Naive B cell (primary cell): ENCODE measurements at regions not wholly inside any gene's neighbourhood (a gene's known extent, or its start where the extent isn't known, plus 50 kb on each side); places are given as distances from the start of the nearest gene placed in this dataset.
"Not testable (repeated sequence)": the region's sequence is repeated elsewhere in the genome, so short reads cannot be mapped to it uniquely, and the experiment has no call there.

Source experiments
- ATAC-seq, 2 donors: fragments of 150-1000 bp; cut with Tn5 transposase; 2 replicates each; pipeline ENCODE4 v1.10.0; 2021; ENCODE audit warnings: low read depth in 2 of 2, mild to moderate bottlenecking in 2 of 2, moderate library complexity in 2 of 2
- DNase-seq: peaks from one replicate; pipeline ENCODE4 v3.0.0; 2022
- H3K27ac Mint-ChIP-seq, 6 donors: one replicate each; pipeline ENCODE4 v1.8.0; 2020 to 2022; ENCODE audit warnings: mild to moderate bottlenecking in 6 of 6, mixed read lengths in 6 of 6, moderate library complexity in 5 of 6, inconsistent platforms in 2 of 6
- H3K27me3 Mint-ChIP-seq, 3 donors: one replicate each; pipeline ENCODE4 v1.8.0; 2021 to 2022; ENCODE audit warnings: mixed read lengths in 3 of 3, mild to moderate bottlenecking in 1 of 3
- H3K36me3 Mint-ChIP-seq, 2 donors: one replicate each; pipeline ENCODE4 v1.8.0; 2020 to 2022; ENCODE audit warnings: mixed read lengths in 2 of 2, inconsistent platforms in 1 of 2, mild to moderate bottlenecking in 1 of 2
- H3K4me1 Mint-ChIP-seq, 3 donors: one replicate each; pipeline ENCODE4 v1.8.0; 2020 to 2022; ENCODE audit warnings: mixed read lengths in 3 of 3, inconsistent platforms in 1 of 3, mild to moderate bottlenecking in 1 of 3, moderate library complexity in 1 of 3
- H3K4me3 Mint-ChIP-seq, 8 donors: one replicate each; pipeline ENCODE4 v1.8.0; 2020 to 2022; ENCODE audit warnings: mild to moderate bottlenecking in 8 of 8, mixed read lengths in 8 of 8, moderate library complexity in 8 of 8, inconsistent platforms in 2 of 8
- H3K9me3 Mint-ChIP-seq, 7 donors: one replicate each; pipeline ENCODE4 v1.8.0; 2020 to 2022; ENCODE audit warnings: mixed read lengths in 7 of 7, mild to moderate bottlenecking in 5 of 7, inconsistent platforms in 2 of 7, moderate library complexity in 1 of 7

GRCh38 chr7:155380221-155380861 is 77.6 kb upstream of the EN2 start:
- Mint-ChIP-seq H3K4me3 (peak overlapping the region; percentile 17 to 72 (median 44)), H3K27ac (peak overlapping the region in 1 of 6 donors; percentile 26), H3K9me3 (no peaks in the 10 kb centered on the region), H3K36me3 (no peaks in the 10 kb centered on the region), H3K27me3 (peaks cover 72 to 98% (median 74%) of the 10 kb centered on the region in 3 donors), H3K4me1 (peaks cover 31 to 57% (median 44%) of the 10 kb centered on the region in 3 donors)
- ATAC-seq, result peak; percentile 80 to 83
- peak; percentile 61 for DNase-seq

GRCh38 chr7:155380976-155381851 is 76.7 kb upstream of the EN2 start:
- DNase-seq (no peak), ATAC-seq (no peak)
- Mint-ChIP-seq H3K4me1 (peaks cover 24 to 48% (median 36%) of the 10 kb centered on the region in 3 donors), H3K36me3 (no peaks in the 10 kb centered on the region), H3K27me3 (peaks cover 70 to 98% (median 74%) of the 10 kb centered on the region in 3 donors), H3K4me3 (peak overlapping the region; percentile 70 to 90 (median 76)), H3K27ac (no peak overlapping the region), H3K9me3 (no peaks in the 10 kb centered on the region)

- ATAC-seq (peak; percentile 22 to 24), DNase-seq (no peak)
- H3K27me3 Mint-ChIP-seq, result peaks cover 67 to 98% (median 77%) of the 10 kb centered on the region in 3 donors
- peak overlapping the region; percentile 70 to 90 (median 79) for H3K4me3 Mint-ChIP-seq
- H3K4me1 Mint-ChIP-seq, result peaks cover 24 to 48% (median 36%) of the 10 kb centered on the region in 3 donors
- peak overlapping the region in 2 of 6 donors; percentile 34 to 81 for H3K27ac Mint-ChIP-seq
- H3K9me3 Mint-ChIP-seq, result no peaks in the 10 kb centered on the region
- no peaks in the 10 kb centered on the region for H3K36me3 Mint-ChIP-seq
Measured at GRCh38 chr7:155381852-155382801, 75.8 kb upstream of the EN2 start.

- Mint-ChIP-seq H3K4me1 (peaks cover 24 to 43% (median 31%) of the 10 kb centered on the region in 3 donors), H3K4me3 (peak overlapping the region in 5 of 8 donors; percentile 19 to 76 (median 35)), H3K27me3 (peaks cover 67 to 95% (median 81%) of the 10 kb centered on the region in 3 donors), H3K27ac (no peak overlapping the region), H3K36me3 (no peaks in the 10 kb centered on the region), H3K9me3 (no peaks in the 10 kb centered on the region)
- no peak for ATAC-seq
- no peak for DNase-seq
Measured at GRCh38 chr7:155382802-155383171, 75.1 kb upstream of the EN2 start.

GRCh38 chr7:155383756-155384491 is 74.0 kb upstream of the EN2 start:
- peaks cover 68 to 95% (median 84%) of the 10 kb centered on the region in 3 donors for H3K27me3 Mint-ChIP-seq
- peak overlapping the region in 3 of 8 donors; percentile 28 to 76 (median 34) for H3K4me3 Mint-ChIP-seq
- no peaks in the 10 kb centered on the region for H3K36me3 Mint-ChIP-seq
- H3K27ac Mint-ChIP-seq, result no peak overlapping the region
- DNase-seq (no peak), ATAC-seq (no peak)
- no peaks in the 10 kb centered on the region for H3K9me3 Mint-ChIP-seq
- peaks cover 15 to 32% (median 24%) of the 10 kb centered on the region in 3 donors for H3K4me1 Mint-ChIP-seq

- Mint-ChIP-seq H3K27ac (no peak overlapping the region), H3K27me3 (peaks cover 64 to 93% (median 82%) of the 10 kb centered on the region in 3 donors), H3K4me3 (peak overlapping the region in 3 of 8 donors; percentile 29 to 68 (median 34)), H3K4me1 (peaks cover 14 to 28% (median 20%) of the 10 kb centered on the region in 3 donors), H3K9me3 (no peaks in the 10 kb centered on the region), H3K36me3 (no peaks in the 10 kb centered on the region)
- ATAC-seq (no peak), DNase-seq (no peak)
Measured at GRCh38 chr7:155384751-155385150, 73.2 kb upstream of the EN2 start.

GRCh38 chr7:155385182-155385581 is 72.7 kb upstream of the EN2 start:
- ATAC-seq, H3K36me3 Mint-ChIP-seq, DNase-seq, H3K9me3 Mint-ChIP-seq: not testable (repeated sequence)
- Mint-ChIP-seq H3K4me3 (peak overlapping the region in 1 of 8 donors; percentile 29), H3K27me3 (peaks cover 61 to 93% (median 82%) of the 10 kb centered on the region in 3 donors), H3K27ac (peak overlapping the region in 1 of 6 donors; percentile 2), H3K4me1 (peaks cover 10 to 23% (median 16%) of the 10 kb centered on the region in 3 donors)

- no peak for ATAC-seq
Measured at GRCh38 chr7:155386608-155387007, 71.3 kb upstream of the EN2 start.

GRCh38 chr7:155387066-155387620 is 70.8 kb upstream of the EN2 start:
- DNase-seq, result no peak
- Mint-ChIP-seq H3K4me3 (no peak overlapping the region), H3K36me3 (no peaks in the 10 kb centered on the region), H3K4me1 (peaks cover 0 to 6% (median under 1%) of the 10 kb centered on the region in 3 donors), H3K27me3 (peaks cover 50 to 82% (median 69%) of the 10 kb centered on the region in 3 donors), H3K27ac (no peak overlapping the region), H3K9me3 (no peaks in the 10 kb centered on the region)
- ATAC-seq, result no peak

More at GRCh38 chr7:155386608-155387007, 71.3 kb upstream of the EN2 start:
- no peak for DNase-seq
- Mint-ChIP-seq H3K4me1 (peaks cover 4 to 11% (median 4%) of the 10 kb centered on the region in 3 donors), H3K36me3 (no peaks in the 10 kb centered on the region), H3K9me3 (no peaks in the 10 kb centered on the region), H3K27me3 (peaks cover 54 to 85% (median 71%) of the 10 kb centered on the region in 3 donors), H3K27ac (no peak overlapping the region), H3K4me3 (no peak overlapping the region)

GRCh38 chr7:155388561-155388960 is 69.4 kb upstream of the EN2 start:
- H3K4me1 Mint-ChIP-seq, result no peaks in the 10 kb centered on the region
- no peak overlapping the region for H3K4me3 Mint-ChIP-seq
- no peak overlapping the region for H3K27ac Mint-ChIP-seq
- H3K9me3 Mint-ChIP-seq, result no peaks in the 10 kb centered on the region
- H3K36me3 Mint-ChIP-seq, result no peaks in the 10 kb centered on the region
- DNase-seq (no peak), ATAC-seq (no peak)
- H3K27me3 Mint-ChIP-seq, result peaks cover 45 to 80% (median 69%) of the 10 kb centered on the region in 3 donors

GRCh38 chr7:155391414-155391813 is 66.5 kb upstream of the EN2 start:
- Mint-ChIP-seq H3K9me3 (no peaks in the 10 kb centered on the region), H3K27ac (no peak overlapping the region), H3K36me3 (no peaks in the 10 kb centered on the region), H3K4me1 (no peaks in the 10 kb centered on the region), H3K27me3 (peaks cover 34 to 71% (median 65%) of the 10 kb centered on the region in 3 donors), H3K4me3 (no peak overlapping the region)
- ATAC-seq (no peak), DNase-seq (no peak)
